HUDEP-2 (cell line): ENCODE measurements at regions not wholly inside any gene's neighbourhood (a gene's known extent, or its start where the extent isn't known, plus 50 kb on each side); places are given as distances from the start of the nearest gene placed in this dataset.
A peak's percentile ranks its signal among the peaks of the same experiment; 100 is the strongest.

Experiments
- DNase-seq, 76 experiments: peaks; one replicate each; lab custom pipeline; 2025; ENCODE audit not compliant: unreplicated experiment in 76 of 76; lab: John Stamatoyannopoulos, UW

DNA sequence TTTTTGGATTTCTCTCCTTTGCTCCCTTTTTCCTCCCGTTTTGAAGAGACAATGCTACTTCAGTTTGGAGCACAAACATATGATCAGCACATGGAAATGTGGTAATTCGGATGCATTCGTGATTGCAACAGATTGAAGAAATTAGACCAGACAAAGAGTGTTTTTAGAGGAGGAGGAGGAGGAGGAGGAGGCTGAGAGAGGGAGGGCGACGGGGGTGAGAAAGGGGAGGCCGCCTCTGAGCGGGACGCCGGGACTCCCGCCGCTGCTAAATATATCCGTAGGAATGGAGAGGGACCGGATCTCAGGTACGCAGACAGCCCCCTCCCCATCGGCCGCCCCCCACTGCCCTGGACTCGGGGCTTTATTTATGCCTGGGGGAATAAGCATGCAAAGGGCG is 179.3 kb downstream of the SEC14L1 start:
- DNase-seq, result no peak

DNA sequence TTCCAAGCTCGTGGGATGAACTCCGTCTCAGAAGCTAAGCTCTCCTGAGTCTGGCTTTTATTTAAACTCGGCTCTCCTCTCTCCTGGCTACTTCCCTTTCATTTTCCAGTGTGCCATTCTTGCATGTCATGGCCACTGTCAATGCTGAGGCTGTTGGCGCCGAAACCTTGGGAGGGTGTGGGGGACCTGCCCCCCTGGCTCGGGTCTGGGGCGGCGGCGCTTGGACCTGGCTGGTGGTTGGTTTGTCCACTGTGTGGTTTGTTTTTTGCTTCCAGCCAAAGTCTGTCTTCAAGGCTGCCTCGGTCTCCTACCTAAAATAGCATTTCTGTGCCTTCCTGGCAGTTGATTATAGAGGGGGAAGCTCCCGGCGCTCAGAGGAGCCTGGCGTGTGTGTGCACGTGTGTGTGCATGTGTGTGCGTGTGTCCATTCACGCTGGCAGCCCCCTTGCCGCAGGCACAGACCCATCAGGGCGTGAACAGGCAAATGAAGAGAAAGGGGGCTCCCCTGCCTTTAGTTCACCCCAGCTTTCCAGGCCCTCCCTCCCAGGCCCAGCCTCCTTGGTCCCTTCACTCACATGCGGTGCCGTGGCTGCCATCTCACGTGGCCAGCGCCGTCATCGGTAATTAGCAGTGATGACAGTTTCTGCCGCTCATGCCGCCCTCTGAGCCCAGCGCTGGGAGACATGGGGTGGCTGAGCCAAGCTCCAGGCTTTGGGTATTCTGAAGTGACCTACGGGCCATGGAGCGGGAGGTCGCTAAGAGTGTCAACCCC is 179.9 kb downstream of the SEC14L1 start:
- no peak for DNase-seq

GRCh38 chr17:77321649-77322513 is 181.1 kb downstream of the SEC14L1 start:
- DNase-seq, result no peak

GRCh38 chr17:77322514-77323412 is 182.0 kb downstream of the SEC14L1 start:
- DNase-seq, result no peak

DNA sequence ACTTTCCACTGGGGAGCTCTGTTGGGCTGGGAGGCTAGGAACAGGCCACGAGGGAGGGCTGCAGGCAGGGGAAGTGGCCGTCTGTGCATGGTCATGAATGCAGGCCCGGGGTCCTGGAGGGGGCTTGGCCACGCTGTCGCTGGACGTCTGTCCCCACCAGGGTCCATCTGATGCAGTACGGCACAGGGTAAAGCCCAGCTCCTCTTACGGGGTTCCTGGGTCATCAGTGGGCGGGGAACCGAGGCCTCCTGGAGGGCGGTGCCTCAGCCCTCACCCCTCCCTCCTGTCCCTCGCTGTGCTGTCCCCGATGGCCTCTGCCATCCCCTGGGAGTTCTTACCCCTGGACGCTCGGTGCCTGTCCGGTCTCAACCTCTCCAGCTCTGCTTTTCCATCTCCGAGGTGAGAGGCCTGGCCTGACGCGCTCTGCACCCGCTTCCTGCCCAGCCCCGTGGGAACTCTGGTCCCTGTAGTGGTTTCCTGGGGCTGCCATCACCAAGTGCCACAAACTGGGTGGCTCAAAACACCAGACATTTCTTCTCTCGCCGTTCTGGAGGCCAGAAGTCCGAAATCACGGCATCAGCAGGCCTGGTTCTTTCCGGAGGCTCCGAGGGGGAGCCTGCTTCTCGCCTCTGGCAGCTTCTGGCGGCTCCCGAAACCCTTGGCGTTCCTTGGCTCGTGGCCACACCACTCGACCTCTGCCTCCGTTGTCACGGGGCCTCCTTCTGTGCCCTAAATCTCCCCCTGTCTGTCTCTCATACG is 182.8 kb downstream of the SEC14L1 start:
- DNase-seq, result no peak

DNA sequence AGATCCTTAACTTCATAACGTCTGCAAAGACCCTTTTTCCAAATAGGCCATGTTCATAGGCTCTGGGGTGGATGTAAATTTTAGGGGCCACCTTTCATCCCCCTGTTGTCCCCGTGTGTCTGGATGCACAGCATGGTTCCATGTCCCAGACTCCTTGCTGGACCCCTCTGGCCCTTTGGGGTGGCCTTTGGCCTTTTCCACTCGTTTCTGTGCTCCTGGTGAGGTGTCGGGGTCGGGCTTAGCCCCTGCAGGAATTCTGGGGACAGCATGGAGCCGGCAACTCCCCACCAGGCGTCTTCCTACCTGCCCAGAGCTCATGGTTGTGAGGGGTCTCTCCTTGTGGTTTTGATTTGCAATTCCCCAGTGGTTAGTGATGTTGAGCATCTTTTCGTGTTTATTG is 183.5 kb downstream of the SEC14L1 start:
- no peak for DNase-seq

DNA sequence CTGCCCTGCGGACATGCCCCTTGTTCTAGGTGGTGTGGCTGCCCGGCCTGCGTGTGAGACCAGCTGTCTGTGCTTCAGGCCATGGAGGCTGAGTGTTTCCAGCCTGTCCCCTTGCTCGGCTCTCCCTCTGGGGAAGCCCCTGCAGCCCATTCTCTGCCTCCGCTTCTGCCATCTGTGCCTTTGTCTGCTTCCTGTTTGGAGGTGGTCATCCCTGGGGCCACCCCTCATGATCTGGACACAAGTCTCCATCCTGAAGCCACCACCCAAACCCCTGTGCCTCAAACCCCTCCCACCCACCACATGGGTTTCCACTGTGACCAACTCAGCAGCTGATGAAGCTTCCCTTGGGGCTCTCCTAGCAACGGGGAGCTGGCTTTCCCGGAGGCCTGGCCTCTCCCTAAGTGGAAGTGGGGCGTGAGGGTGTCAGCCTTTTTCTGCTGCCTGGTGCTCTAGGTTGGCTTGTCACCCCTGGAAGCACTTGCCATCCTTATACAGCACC is 184.9 kb downstream of the SEC14L1 start:
- no peak for DNase-seq

GRCh38 chr17:77326076-77326591 is 185.4 kb downstream of the SEC14L1 start:
- no peak for DNase-seq

GRCh38 chr17:77326636-77327035 is 185.9 kb downstream of the SEC14L1 start:
- DNase-seq, result no peak

- DNase-seq, result no peak
These were observed 186.4 kb downstream of the SEC14L1 start for GRCh38 chr17:77327181-77327565.

DNA sequence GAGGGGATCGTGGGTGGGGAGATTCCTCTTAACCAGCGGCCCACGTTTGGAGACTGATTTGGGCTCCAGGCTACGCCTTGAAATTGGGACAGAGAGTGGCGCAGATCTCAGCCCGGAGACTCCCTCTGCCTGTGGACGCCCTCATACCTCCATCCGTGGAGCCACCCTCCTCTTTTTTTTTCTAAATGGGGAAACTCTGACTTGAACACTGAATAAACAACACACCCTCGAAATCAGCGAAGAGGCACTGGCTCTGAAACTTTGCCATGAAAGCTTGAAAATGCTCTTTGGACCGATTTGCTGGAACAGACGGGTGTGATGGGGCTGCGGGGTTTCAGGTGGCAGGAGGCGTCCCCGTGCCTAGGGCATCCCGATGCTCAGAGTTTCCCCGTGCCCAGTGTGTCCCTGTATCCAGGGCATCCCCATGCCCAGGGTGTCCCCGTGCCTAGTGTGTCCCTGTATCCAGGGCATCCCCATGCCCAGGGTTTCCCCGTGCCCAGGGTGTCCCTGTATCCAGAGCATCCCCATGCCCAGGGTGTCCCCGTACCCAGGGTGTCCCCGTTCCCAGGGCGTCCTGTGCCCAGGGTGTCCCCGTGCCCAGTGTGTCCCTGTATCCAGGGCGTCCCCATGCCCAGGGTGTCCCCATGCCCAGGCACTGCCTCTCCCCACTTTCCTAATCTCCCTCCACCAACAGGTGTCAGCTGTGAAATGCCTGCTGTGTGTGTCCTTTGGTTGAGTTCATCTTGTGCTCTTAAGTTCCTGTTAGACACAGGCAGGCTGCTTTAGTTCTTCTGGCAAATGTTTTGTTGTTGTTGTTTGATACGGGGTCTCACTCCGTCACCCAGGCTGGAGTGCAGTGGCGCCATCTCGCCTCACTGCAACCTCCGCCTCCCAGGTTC is 187.0 kb downstream of the SEC14L1 start:
- no peak for DNase-seq

- no peak for DNase-seq
These were observed 188.3 kb downstream of the SEC14L1 start for GRCh38 chr17:77328823-77329740.

DNA sequence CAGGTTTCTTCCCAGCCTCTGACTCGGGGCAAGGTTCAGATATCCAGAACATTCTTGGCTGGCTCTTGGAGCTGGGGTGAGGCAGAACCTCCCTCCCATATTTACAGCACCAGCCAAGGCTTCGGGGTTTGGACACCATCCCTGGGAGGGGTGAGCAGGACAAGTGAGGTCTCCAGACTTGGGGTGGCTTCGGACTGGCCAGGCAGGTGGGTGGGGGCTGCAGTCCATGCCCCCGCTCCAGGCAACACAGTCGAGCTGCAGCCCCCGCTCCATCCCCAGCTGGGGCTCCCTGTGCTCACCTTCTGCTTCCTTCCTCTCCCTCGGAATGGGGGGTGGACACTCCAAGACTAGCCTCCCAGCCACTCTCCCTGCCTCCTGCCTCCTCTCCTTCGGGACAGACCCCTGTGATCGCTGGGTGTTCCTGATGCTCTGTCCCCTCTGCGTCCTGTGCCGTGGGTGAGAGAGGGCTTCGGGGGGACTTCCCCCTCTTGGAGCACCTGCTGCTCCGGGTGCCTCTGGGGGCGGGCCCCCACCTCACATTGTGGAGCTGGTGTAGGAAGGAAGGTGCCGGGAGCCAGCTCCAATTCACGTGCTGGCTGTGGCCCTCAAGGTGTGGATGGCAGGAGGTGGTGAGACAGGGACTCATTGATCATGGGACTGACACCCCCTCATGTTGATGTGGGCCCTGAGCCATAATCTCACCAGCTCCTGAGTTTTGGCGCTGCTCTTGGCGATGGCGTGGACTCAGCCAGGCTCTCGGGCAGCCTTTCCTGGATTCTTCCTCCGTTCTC is 189.2 kb downstream of the SEC14L1 start:
- DNase-seq, result no peak

GRCh38 chr17:77330602-77331081 is 189.9 kb downstream of the SEC14L1 start:
- DNase-seq, result no peak

DNA sequence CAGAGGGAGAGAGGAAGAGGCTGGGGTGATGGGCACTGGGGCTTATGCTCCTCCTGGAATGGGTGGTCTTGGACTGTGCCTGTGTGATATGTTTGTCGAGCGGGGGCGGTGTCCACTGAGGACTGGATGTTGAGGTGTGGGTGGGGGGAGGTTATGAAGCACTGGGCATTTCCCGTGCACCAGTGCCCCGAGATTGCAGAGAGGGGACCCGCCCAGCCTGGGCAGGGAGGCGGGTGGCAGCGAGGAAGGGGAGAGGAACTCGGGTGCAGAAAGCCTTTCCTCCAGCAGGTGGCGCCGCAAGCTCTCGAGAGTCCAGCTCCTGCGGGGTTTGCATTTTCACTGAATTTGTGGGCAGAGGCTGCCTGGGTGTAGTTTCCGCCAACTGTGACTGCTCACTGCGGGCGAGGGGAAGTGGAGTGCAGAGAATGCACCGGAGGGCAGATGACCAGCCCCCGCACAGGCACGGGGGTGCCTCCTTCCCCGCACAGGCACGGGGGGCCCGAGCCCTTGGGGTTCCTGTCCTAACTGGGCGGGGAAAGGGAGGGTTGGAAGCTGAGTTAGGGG is 190.6 kb downstream of the SEC14L1 start:
- DNase-seq, result peak in 70 of 76 experiments; percentile 2 to 89 (median 66)
